NCI-H2227 (cell line): ENCODE measurements at regions not wholly inside any gene's neighbourhood (a gene's known extent, or its start where the extent isn't known, plus 50 kb on each side); places are given as distances from the start of the nearest gene placed in this dataset.
A peak's percentile ranks its signal among the peaks of the same experiment; 100 is the strongest.

Experiments used
- DNase-seq: peaks from one replicate; lab custom pipeline; 2025; ENCODE audit not compliant: unreplicated experiment; lab: John Stamatoyannopoulos, UW

DNA sequence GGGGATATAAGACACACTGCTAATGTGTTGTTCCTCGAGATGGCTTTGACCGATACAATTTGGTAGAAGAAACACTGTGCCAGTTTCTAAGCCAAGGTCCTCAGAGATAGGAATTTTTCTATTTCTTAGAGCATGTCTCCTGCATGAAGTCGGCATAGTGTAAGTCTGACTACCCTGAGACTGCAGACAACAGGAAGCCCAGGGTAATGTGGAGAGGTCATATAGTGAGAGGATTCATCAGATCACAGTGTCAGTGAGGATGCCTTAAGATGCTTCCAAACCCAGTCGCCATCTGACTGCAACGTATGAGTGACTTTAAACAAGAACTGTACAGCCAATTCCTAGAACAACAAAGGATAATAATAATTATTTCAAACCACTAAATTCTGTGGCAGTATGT, 818.3 kb upstream of the GYPC start:
- peak; percentile 76 for DNase-seq

- DNase-seq = peak; percentile 39
Measured at GRCh38 chr2:125839945-125840344, 816.0 kb upstream of the GYPC start.

DNA sequence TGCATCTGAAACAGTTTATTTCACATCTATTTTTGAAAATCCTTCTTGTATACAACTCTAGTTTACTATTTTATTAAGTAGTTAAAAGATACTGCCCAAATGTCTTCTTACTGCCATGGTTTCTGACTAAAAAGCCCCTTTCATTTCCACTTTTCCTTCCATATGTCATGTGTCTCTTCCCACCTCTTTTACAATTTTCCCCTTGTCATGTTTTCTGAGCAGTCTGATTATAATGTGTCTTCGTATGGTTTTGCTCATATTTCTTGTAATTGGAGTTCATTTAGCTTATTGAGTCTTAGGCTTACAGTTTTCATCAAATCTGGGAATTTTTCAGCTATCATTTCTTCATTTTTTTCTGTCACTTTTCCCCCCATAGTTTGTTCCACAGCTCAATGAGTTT, 813.9 kb upstream of the GYPC start:
- DNase-seq = no peak

DNA sequence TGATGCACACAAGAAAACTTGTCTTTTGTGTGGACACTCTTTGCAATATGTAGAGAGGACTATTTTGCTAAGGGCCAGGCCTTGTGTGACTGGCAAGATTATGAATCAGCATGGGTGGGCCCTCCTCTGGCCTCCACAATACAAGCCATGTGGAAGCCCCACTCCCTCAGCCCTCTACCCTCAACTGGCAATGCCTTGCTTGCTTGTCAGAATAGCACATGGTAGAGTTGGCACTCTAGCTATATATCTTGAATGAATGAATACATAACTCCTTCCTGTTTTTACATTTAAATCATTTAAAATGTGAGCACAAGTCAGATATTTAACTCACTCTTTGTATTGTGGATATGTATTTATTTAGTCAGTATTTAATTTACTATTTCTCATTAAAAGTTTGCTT, 805.4 kb upstream of the GYPC start:
- no peak for DNase-seq

GRCh38 chr2:125852364-125852763, 803.6 kb upstream of the GYPC start:
- no peak for DNase-seq

DNA sequence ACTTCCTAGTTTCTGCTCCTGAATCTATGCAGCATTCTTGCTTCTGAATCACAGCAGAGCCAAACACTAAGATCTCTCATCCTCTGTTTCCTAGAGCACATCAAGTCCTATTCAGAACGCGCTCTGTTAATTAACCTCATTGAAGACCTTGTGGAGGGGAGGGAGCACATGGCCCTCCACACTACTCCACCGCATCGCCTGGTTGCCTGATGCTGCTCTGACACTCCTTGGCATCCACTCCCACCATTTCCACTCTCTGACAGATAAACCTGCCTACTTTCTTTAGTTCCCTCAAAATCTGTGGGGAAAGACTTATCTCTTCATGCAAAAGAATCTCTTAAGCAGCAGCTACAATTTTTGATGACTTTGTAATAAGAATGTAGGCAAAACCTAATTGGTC, 802.3 kb upstream of the GYPC start:
- no peak for DNase-seq

GRCh38 chr2:125855204-125855603, 800.8 kb upstream of the GYPC start:
- no peak for DNase-seq

DNA sequence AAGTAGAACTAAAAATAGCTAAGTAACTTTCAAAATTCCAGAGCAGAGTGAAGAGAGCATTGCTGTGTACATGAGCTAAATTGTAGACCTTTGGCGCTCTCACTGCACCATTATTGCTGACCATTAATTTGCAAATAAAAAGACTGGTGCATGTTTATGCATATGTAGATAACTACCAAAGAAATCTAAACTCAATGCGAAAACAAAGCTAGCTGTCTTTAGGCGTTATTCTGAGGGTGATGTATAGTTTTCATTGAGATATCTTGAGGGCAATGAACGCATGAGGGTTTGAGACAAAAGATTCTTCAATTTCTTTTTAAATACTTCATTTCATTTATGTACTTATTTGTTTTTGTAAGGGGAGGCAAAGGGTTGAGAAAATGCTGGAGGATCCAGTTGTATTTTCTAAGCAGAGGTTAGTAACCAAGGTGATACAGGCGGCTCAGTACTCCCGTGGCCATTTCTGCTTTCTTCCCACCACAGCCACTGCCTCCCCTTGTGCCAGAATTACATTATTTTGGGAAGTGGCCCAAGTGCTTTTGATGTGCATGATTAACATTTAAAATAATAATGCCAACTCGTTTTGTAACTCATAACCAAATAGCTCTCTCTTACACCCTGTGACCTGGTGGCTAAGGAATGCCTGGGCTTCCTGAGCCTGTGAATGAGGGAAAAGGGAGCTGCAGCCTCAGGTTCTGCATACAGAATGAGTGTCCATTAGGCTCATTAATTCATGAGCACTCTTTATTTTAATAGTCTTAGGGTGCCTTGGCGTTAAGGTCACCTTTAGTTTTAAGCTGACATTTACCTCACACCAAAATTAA, 797.8 kb upstream of the GYPC start:
- DNase-seq = no peak

DNA sequence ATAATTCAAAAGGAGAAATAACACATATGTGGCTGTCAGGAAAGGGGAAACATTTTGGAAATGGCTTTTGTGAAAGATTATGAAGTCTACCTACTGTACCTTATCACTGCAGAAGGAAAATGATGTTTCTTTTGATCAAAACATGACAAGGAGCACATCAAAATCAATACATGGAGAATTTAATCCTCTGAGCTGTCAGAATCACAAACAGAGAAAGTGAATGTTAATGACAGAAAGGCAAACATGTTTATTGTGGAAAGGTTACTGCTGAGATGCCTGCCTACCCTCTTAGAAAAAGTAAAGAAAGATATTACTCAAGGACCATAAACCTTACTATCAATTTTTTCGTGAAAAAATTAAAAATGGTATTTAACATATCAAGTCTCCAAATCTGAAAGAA, 794.5 kb upstream of the GYPC start:
- no peak for DNase-seq

DNA sequence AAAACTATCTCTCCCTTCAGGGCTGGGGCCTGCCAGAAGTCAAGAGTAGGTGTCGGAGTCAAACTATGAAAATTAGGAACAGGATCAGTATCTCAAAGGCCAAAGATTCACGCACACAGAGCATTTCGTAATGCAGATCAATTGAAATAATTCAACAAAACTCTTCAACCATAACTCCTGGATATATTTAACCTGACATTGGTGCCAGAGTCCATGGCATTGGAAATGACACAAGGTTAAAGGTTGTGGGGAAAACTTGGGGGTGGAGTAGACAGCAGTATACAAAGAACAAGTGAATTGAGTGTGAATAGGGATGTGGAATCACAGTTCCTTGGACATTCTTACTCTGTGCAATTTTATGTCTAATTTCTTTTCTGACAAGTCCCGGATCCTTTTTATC, 788.0 kb upstream of the GYPC start:
- DNase-seq = no peak

DNA sequence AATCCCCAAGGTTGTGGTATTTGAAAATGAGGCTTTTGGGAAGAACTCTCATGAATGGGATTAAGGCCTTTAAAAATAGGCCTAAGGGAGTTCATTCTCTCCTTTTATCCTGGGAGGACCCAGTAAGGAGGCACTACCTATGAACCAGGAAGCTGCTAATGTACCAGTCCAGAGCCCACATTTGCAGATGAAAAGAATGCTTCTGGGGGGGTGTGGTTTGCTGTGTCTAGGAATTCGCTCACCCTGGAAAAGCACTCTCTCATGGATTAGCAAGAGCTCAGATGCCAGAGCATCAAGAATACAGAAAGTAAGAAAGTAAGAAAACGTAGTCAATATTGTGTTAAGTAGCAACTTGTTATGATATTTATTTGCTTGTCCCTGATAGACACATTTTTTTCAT, 785.7 kb upstream of the GYPC start:
- DNase-seq = no peak

- no peak for DNase-seq
Measured at GRCh38 chr2:125870746-125871145, 785.2 kb upstream of the GYPC start.

DNA sequence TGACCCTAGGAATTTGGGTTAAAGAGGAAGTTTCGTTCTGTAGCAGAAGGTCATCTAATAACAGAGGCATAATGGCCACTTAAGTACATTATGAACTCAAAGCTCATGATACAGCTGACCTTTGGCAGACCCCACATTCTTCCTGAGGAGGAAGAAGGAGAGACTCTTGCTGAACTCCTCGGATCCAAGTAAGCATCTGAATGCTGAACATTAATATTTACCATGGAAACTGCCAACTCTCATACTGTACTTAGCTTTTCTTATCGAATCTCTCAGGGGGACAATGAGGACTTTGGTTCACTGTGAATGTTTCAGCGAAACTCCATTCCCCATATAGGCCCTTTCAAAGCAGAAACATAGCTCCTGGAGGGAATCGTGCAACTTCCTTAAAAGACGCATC, 781.4 kb upstream of the GYPC start:
- no peak for DNase-seq

DNA sequence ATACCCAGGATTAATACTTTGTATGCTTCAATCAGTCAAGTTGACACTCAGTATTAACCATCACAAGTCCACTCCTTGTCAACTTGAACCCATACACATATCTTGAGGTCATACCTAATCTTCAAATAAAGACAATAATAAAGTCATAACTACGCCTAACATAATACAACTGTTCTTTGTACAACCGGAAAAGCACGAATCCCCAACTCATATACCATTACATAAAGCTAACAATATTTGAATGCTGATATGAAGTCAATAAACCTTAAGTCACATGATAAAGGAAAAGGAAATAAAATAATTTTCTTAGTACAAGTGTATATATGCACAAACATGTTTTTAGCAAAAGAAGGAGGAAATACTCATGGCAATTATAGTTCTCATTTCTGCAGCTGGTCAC, 770.6 kb upstream of the GYPC start:
- no peak for DNase-seq

- DNase-seq = no peak
Measured at GRCh38 chr2:125886153-125886552, 769.8 kb upstream of the GYPC start.

GRCh38 chr2:125901278-125901677, 754.7 kb upstream of the GYPC start:
- no peak for DNase-seq

GRCh38 chr2:125925891-125926546, 729.9 kb upstream of the GYPC start:
- no peak for DNase-seq

GRCh38 chr2:125935559-125935958, 720.4 kb upstream of the GYPC start:
- DNase-seq = no peak

DNA sequence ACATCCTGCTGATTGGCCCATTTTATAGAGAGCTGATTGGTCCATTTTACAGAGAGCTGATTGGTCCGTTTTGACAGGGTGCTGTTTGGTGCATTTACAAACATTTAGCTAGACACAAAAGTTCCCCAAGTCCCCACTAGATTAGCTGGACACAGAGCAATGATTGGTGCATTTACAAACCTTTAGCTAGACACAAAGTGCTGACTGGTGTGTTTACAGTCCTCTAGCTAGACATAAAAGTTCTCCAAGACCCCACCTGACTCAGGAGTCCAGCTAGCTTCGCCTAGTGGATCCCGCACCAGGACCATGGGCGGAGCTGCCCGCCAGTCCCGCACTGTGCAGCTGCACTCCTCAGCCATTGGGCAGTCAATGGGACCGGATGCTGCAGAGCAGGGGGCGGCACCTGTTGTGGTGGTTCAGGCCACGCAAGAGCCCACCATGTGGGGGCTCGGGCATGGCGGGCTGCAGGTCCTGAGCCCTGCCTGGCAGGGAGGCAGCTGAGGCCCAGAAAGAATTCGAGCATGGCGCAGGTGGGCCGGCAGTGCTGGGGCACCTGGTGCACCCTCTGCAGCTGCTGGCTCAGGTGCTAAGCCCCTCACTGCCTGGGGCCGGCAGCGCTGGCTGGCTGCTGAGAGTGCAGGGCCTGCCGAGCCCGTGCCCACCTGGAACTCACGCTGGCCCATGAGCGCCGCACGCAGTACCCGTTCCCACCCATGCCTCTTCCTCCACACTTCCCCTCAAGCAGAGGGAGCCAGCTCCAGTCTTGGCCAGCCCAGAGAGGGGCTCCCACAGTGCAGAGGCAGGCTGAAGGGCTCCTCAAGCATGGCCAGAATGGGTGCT, 713.2 kb upstream of the GYPC start:
- no peak for DNase-seq

- DNase-seq = no peak
Measured at GRCh38 chr2:125959047-125959446, 696.9 kb upstream of the GYPC start.

- no peak for DNase-seq
Measured at GRCh38 chr2:125961739-125962138, 694.2 kb upstream of the GYPC start.

DNA sequence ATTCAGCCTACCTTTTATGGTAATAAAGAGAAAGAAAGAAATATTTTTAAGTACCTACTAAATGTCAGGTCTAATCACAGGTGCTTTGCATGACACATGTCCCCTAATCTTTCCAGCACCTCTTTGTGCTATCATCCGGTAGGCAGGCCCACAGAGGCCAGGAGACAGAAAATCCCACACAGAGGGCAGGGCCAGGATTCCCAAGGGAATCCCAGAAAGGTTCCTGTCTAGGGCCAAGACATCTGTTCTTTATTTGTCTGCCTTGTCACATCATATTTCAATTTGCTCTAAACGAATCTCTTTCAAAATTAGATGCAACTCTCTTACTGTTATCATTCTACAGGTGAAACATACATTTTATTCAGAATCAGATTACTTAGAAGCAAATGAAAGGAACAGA, 676.1 kb upstream of the GYPC start:
- no peak for DNase-seq
